ENCODE measurements at regions not wholly inside any gene's neighbourhood (a gene's known extent, or its start where the extent isn't known, plus 50 kb on each side); places are given as distances from the start of the nearest gene placed in this dataset.

DNA sequence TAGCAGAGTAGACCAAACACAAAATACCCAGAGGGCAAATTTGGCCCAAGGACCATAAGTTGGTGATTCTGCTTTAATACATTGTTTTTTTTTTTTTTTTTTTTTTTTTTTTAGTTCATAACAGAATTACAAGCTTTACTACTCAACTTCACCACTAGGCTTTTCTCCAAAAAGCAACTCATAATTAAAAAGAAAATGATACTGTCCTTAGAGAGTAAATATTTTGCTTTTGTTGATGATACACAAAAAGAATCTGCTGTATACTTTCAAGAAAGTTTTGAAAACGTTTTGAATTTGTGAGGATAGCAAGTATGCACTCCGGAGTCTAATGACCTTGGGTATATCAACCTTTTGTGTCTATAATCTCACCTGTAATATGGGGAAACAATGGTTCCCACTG is 68.9 kb upstream of the LMO3 start:
- no peak overlapping the region for H3K4me3 ChIP-seq (ENCODE audit: low read depth in 2 of 2, low read length in 2 of 2)
- TF ChIP-seq, protein P1, sequence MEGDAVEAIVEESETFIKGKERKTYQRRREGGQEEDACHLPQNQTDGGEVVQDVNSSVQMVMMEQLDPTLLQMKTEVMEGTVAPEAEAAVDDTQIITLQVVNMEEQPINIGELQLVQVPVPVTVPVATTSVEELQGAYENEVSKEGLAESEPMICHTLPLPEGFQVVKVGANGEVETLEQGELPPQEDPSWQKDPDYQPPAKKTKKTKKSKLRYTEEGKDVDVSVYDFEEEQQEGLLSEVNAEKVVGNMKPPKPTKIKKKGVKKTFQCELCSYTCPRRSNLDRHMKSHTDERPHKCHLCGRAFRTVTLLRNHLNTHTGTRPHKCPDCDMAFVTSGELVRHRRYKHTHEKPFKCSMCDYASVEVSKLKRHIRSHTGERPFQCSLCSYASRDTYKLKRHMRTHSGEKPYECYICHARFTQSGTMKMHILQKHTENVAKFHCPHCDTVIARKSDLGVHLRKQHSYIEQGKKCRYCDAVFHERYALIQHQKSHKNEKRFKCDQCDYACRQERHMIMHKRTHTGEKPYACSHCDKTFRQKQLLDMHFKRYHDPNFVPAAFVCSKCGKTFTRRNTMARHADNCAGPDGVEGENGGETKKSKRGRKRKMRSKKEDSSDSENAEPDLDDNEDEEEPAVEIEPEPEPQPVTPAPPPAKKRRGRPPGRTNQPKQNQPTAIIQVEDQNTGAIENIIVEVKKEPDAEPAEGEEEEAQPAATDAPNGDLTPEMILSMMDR (IDR thresholded peaks at IDR 0.05) = no peak
- TF ChIP-seq POLR2AphosphoS5 (IDR thresholded peaks at IDR 0.05; ENCODE audit: low read depth, low read length) = no peak
- TF ChIP-seq, protein P2, sequence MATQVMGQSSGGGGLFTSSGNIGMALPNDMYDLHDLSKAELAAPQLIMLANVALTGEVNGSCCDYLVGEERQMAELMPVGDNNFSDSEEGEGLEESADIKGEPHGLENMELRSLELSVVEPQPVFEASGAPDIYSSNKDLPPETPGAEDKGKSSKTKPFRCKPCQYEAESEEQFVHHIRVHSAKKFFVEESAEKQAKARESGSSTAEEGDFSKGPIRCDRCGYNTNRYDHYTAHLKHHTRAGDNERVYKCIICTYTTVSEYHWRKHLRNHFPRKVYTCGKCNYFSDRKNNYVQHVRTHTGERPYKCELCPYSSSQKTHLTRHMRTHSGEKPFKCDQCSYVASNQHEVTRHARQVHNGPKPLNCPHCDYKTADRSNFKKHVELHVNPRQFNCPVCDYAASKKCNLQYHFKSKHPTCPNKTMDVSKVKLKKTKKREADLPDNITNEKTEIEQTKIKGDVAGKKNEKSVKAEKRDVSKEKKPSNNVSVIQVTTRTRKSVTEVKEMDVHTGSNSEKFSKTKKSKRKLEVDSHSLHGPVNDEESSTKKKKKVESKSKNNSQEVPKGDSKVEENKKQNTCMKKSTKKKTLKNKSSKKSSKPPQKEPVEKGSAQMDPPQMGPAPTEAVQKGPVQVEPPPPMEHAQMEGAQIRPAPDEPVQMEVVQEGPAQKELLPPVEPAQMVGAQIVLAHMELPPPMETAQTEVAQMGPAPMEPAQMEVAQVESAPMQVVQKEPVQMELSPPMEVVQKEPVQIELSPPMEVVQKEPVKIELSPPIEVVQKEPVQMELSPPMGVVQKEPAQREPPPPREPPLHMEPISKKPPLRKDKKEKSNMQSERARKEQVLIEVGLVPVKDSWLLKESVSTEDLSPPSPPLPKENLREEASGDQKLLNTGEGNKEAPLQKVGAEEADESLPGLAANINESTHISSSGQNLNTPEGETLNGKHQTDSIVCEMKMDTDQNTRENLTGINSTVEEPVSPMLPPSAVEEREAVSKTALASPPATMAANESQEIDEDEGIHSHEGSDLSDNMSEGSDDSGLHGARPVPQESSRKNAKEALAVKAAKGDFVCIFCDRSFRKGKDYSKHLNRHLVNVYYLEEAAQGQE (IDR thresholded peaks at IDR 0.05; ENCODE audit: insufficient read depth in 1 of 2, low read depth in 2 of 2, low read length in 1 of 2) = no peak
- TF ChIP-seq SIN3A (IDR thresholded peaks at IDR 0.05; ENCODE audit: borderline replicate concordance, insufficient read depth, low read depth, low read length) = no peak
- TF ChIP-seq TCF7L2 (IDR thresholded peaks at IDR 0.05; ENCODE audit: low read depth, low read length) = no peak
- DNase-seq (ENCODE audit: low read depth, low spot score) (no peak), ATAC-seq (no peak)
- no peaks in the 10 kb centered on the region for H3K4me1 ChIP-seq (ENCODE audit: control insufficient read depth, insufficient read depth, low read length)
- ChIA-PET POLR2A (interaction anchor here (0.6 kb wide), 1 partner anchor 27 kb away, joined by 4 read pairs; no protein-coding TSS in a partner anchor), CTCF (no interaction called here)
- no peaks in the 10 kb centered on the region for H3K36me3 ChIP-seq (ENCODE audit: control insufficient read depth, insufficient read depth, low read length)
- in situ Hi-C loops (cut with HindIII; ENCODE audit: low pct_unique_long_range_greater_than_20kb, low sequenced_read_pairs) (no loop called here), intact Hi-C loops (cut with micrococcal nuclease; ENCODE audit: unreplicated experiment) (no loop called here)
- no TSS peak for BruUV-seq (replicated peaks)
- no peaks in the 10 kb centered on the region for H3K27me3 ChIP-seq (ENCODE audit: control insufficient read depth, insufficient read depth, low read length)
- no peak overlapping the region for H3K27ac ChIP-seq (ENCODE audit: low read length)
- no peaks in the 10 kb centered on the region for H3K9me3 ChIP-seq (ENCODE audit: control insufficient read depth, insufficient read depth, low read depth, low read length)

DNA sequence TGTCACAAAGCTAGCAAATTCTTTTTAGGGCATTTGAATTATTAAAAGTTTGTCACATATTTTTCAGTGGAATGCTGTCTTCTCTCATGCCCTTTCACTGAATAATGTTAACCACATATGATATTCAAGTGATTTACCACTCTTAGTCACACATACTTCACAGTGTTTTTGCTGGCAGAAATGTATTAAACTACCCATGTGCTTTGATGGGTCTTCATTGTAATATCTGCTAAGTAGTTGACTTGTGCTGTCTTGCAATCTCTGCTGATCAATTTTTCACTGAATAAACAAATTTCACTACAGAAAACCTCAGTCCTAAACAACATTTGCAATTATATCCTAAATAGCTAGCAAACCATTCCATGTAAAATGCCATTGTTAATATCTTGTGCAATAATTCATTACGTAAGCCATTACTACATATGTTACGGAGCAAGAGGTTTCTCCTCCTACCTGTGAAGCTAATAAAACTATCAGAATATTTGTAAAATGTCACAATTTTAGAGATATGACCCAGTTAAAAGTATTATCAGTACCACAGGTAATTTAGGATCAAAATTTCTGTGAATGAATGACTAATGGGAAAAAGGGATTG is 64.6 kb upstream of the LMO3 start:
- H3K9me3 ChIP-seq (ENCODE audit: control insufficient read depth, insufficient read depth, low read depth, low read length) = no peaks in the 10 kb centered on the region
- ChIA-PET CTCF (no interaction called here), POLR2A (no interaction called here)
- no peaks in the 10 kb centered on the region for H3K4me1 ChIP-seq (ENCODE audit: control insufficient read depth, insufficient read depth, low read length)
- BruUV-seq (replicated peaks) = no TSS peak
- H3K4me3 ChIP-seq (ENCODE audit: low read depth in 2 of 2, low read length in 2 of 2) = no peak overlapping the region
- intact Hi-C loops (cut with micrococcal nuclease; ENCODE audit: unreplicated experiment) (no loop called here), in situ Hi-C loops (cut with HindIII; ENCODE audit: low pct_unique_long_range_greater_than_20kb, low sequenced_read_pairs) (no loop called here)
- no peak for ATAC-seq
- no peak for TF ChIP-seq POLR2AphosphoS5 (IDR thresholded peaks at IDR 0.05; ENCODE audit: low read depth, low read length)
- TF ChIP-seq, protein P1 (IDR thresholded peaks at IDR 0.05) = no peak
- TF ChIP-seq TCF7L2 (IDR thresholded peaks at IDR 0.05; ENCODE audit: low read depth, low read length) = no peak
- no peak for TF ChIP-seq SIN3A (IDR thresholded peaks at IDR 0.05; ENCODE audit: borderline replicate concordance, insufficient read depth, low read depth, low read length)
- TF ChIP-seq, protein P2 (IDR thresholded peaks at IDR 0.05; ENCODE audit: insufficient read depth in 1 of 2, low read depth in 2 of 2, low read length in 1 of 2) = no peak
- H3K27me3 ChIP-seq (ENCODE audit: control insufficient read depth, insufficient read depth, low read length) = no peaks in the 10 kb centered on the region
- no peak overlapping the region for H3K27ac ChIP-seq (ENCODE audit: low read length)
- DNase-seq (ENCODE audit: low read depth, low spot score) = no peak
- no peaks in the 10 kb centered on the region for H3K36me3 ChIP-seq (ENCODE audit: control insufficient read depth, insufficient read depth, low read length)

Data from Panc1 (cell line).